Heart left ventricle (tissue), 16 donors: ENCODE measurements at regions not wholly inside any gene's neighbourhood (a gene's known extent, or its start where the extent isn't known, plus 50 kb on each side); places are given as distances from the start of the nearest gene placed in this dataset.

ENCODE experiments used
- ATAC-seq, 4 donors: fragments of 200-7000 bp; cut with Tn5 transposase; one replicate each; pipeline ENCODE4 v1.9.1; 2020 to 2022; ENCODE audit warnings: moderate library complexity in 4 of 4, mild to moderate bottlenecking in 3 of 4, moderate number of reproducible peaks in 1 of 4
- DNase-seq, 5 donors: peaks; one replicate each; pipeline ENCODE4 v3.0.0-alpha.2; 2020
- H3K27ac ChIP-seq, 12 donors: fragments of 200-600 bp; sonication (generic) in 4 of 12; one replicate each; pipeline versions ENCODE4 v1.5.0 to v1.8.0; 2016 to 2022; ENCODE audit warnings: mild to moderate bottlenecking in 2 of 12
- H3K27me3 ChIP-seq, 9 donors: fragments of 200-600 bp; sonication (generic) in 2 of 9; one replicate each; pipeline versions ENCODE4 v1.5.1 to v1.8.0; 2016 to 2022; ENCODE audit warnings: mild to moderate bottlenecking in 3 of 9
- H3K36me3 ChIP-seq, 9 donors: fragments of 200-600 bp; sonication (generic) in 2 of 9; one replicate each; pipeline versions ENCODE4 v1.5.0 to v1.8.0; 2018 to 2022; ENCODE audit warnings: mild to moderate bottlenecking in 2 of 9
- H3K4me1 ChIP-seq, 12 donors: fragments of 200-600 bp; sonication (generic) in 4 of 12; one replicate each; pipeline versions ENCODE4 v1.5.0 to v1.8.0; 2016 to 2022; ENCODE audit warnings: mild to moderate bottlenecking in 3 of 12
- H3K4me3 ChIP-seq, 12 donors: fragments of 200-600 bp; sonication (generic) in 4 of 12; one replicate each; pipeline versions ENCODE4 v1.5.0 to v1.8.0; 2017 to 2022; ENCODE audit warnings: mild to moderate bottlenecking in 9 of 12, moderate library complexity in 4 of 12
- H3K9me3 ChIP-seq, 12 donors: fragments of 200-600 bp; sonication (generic) in 4 of 12; one replicate each; pipeline versions ENCODE4 v1.5.0 to v1.8.0; 2016 to 2022; ENCODE audit warnings: mild to moderate bottlenecking in 1 of 12
- POLR2A ChIP-seq, 2 donors: fragments of 450-650 bp; IDR thresholded peaks; one replicate each; pipeline ENCODE4 v1.6.1; 2017; ENCODE audit warnings: antibody characterized with exemption in 2 of 2, mild to moderate bottlenecking in 2 of 2, moderate library complexity in 2 of 2
- WGBS, 4 donors: extraction: QIAGEN DNeasy Blood & Tissue Kit in 2 of 4; methylation state at CpG; one replicate each; pipeline versions ENCODE4 v1.1.5 to v1.1.7; 2013 to 2018; 5-methylcytosine and 5-hydroxymethylcytosine counted together
- intact Hi-C, 10 donors: fragments of 100-400 bp; cut with DNase I; formaldehyde crosslinking; loops; one replicate each; pipeline versions ENCODE4 v1.11.1 to v1.14.2; 2022
- TF ChIP-seq, protein P1 (sequence below), 12 donors: fragments of 200-600 bp; sonication (generic) in 4 of 12; IDR thresholded peaks; one replicate each; pipeline versions ENCODE4 v1.5.0 to v1.8.0; 2018 to 2022; ENCODE audit warnings: antibody characterized with exemption in 12 of 12, mild to moderate bottlenecking in 5 of 12
- donor health status: ischemic (EF 13 %, LVEDD 7.1; RV severe dilation, severe dysfunction).
- donor health status: healthy with polysubstance abuse.
- donor health status: DM: no; HTN: yes; CAD: no.
- donor health status: DM: no; HTN: no; CAD: no.
- donor health status: ischemic (EF 25% LVEDD 6.9; RV normal size, moderate dysfunction).
- donor health status: ischemic (EF 25% LVEDD 5.7; RV mildly dilated, moderate dysfunction).
- donor health status: healthy.
- donor health status: DM: yes; HTN: yes; CAD: no.
- donor health status: ischemic (EF 35%, LVEDD 5.7; RV mildly dilated, moderate dysfunction).
- donor health status: nonischemic (EF 11% LVEDD 7.7; RV severe dilation, severe dysfunction).
- donor health status: DM: yes; HTN: yes; CAD: no.
- donor health status: PGD.
- donor health status: ischemic (EF 29% LVEDD 5.4; RV normal size, mild dysfunction).
- donor health status: nonischemic (EF 23%, LVEDD 6.1; RV moderate dilation, normal function).

GRCh38 chr6:20028562-20028961 lies 183.7 kb downstream of the MBOAT1 start:
- Histone ChIP-seq H3K36me3 (no peaks in the 10 kb centered on the region), H3K27ac (no peak overlapping the region), H3K9me3 (no peaks in the 10 kb centered on the region), H3K27me3 (peaks cover 0 to 8% (median 0%) of the 10 kb centered on the region in 9 donors), H3K4me1 (no peaks in the 10 kb centered on the region), H3K4me3 (no peak overlapping the region)
- intact Hi-C loops, result no loop called here
- TF ChIP-seq, protein P1, sequence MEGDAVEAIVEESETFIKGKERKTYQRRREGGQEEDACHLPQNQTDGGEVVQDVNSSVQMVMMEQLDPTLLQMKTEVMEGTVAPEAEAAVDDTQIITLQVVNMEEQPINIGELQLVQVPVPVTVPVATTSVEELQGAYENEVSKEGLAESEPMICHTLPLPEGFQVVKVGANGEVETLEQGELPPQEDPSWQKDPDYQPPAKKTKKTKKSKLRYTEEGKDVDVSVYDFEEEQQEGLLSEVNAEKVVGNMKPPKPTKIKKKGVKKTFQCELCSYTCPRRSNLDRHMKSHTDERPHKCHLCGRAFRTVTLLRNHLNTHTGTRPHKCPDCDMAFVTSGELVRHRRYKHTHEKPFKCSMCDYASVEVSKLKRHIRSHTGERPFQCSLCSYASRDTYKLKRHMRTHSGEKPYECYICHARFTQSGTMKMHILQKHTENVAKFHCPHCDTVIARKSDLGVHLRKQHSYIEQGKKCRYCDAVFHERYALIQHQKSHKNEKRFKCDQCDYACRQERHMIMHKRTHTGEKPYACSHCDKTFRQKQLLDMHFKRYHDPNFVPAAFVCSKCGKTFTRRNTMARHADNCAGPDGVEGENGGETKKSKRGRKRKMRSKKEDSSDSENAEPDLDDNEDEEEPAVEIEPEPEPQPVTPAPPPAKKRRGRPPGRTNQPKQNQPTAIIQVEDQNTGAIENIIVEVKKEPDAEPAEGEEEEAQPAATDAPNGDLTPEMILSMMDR (IDR thresholded peaks at IDR 0.05), result no peak
- no peak for TF ChIP-seq POLR2A (IDR thresholded peaks at IDR 0.05)
- DNase-seq (no peak), ATAC-seq (no peak)
- 73 to 83% (median 77%) methylated on average over 4 of the region's 4 CpGs for WGBS, 4 donors

GRCh38 chr6:20029979-20030378 lies 182.3 kb downstream of the MBOAT1 start:
- no peak for ATAC-seq
- Histone ChIP-seq H3K27ac (no peak overlapping the region), H3K36me3 (no peaks in the 10 kb centered on the region), H3K27me3 (peaks cover 0 to 8% (median 0%) of the 10 kb centered on the region in 9 donors), H3K4me3 (no peak overlapping the region), H3K4me1 (no peaks in the 10 kb centered on the region), H3K9me3 (no peaks in the 10 kb centered on the region)
- intact Hi-C loops, result no loop called here
- no peak for DNase-seq
- TF ChIP-seq POLR2A (IDR thresholded peaks at IDR 0.05), result no peak
- 73 to 87% (median 82%) methylated on average over 3 of the region's 3 CpGs for WGBS, 4 donors

DNA sequence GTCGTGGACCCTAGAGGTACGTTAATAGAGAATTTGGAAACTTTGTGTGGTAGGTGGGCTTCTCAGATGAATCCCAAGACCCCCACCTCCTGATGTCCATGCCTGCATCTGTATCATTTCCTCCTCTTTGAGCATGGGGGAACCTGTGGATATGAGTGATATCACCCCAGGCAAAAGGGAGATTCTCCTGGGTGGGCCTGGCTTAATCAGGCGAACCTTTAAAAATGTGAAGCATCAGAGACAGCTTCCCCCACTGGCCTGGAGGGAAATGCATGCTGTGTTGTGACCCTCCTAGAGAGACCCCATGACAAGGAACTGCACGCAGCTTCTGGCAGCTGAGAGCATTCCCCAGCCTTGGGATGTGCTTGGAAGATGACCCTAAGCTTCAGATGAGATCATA lies 180.9 kb downstream of the MBOAT1 start:
- no peak overlapping the region for H3K4me3 ChIP-seq
- 92 to 93% (median 93%) methylated on average over 4 of the region's 4 CpGs for WGBS, 4 donors
- no peak for ATAC-seq
- TF ChIP-seq POLR2A (IDR thresholded peaks at IDR 0.05), result no peak
- TF ChIP-seq, protein P1 (IDR thresholded peaks at IDR 0.05), result no peak
- no peaks in the 10 kb centered on the region for H3K9me3 ChIP-seq
- H3K4me1 ChIP-seq, result no peaks in the 10 kb centered on the region
- H3K36me3 ChIP-seq, result no peaks in the 10 kb centered on the region
- H3K27me3 ChIP-seq, result peaks cover 0 to 8% (median 0%) of the 10 kb centered on the region in 9 donors
- DNase-seq, result no peak
- H3K27ac ChIP-seq, result no peak overlapping the region
- intact Hi-C loops, result no loop called here

DNA sequence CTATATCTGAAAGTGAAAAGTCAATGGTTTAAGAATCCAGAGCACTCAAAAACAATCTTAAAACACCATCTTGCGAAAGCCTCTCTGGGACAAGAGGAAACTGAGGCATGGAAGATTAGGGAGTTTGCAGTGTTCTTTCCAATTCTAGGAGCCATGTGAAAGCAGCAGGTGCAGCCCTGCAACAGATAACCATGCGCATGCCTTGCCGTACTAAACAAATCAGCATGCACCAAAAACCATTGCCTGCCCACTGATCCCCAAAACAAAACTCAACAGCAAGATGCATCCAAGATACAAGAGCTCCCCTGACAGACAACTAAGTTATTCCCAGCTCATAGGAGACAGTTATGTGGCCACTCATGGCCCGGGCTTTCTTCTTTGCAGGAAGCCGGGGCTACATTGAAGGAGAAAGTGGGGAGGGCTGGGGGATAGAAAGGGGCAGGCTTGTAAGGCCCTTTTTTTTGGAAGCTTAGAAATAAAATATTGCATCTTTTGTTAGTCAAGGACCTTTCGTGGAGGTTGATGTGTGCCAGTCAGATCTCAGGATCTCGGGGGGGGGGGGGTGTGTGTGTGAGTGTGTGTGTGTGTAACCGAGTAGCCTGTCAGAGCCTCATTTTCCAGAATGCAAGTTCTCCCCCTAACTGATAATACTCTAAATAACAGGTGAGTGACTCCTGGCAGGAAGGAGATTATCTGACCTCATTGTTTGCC lies 178.4 kb downstream of the MBOAT1 start:
- Histone ChIP-seq H3K4me1 (no peaks in the 10 kb centered on the region), H3K9me3 (no peaks in the 10 kb centered on the region), H3K4me3 (no peak overlapping the region), H3K27ac (no peak overlapping the region), H3K36me3 (no peaks in the 10 kb centered on the region), H3K27me3 (peaks cover 0 to 8% (median 0%) of the 10 kb centered on the region in 9 donors)
- intact Hi-C loops, result no loop called here
- TF ChIP-seq POLR2A (IDR thresholded peaks at IDR 0.05), result no peak
- TF ChIP-seq, protein P1 (IDR thresholded peaks at IDR 0.05), result no peak
- ATAC-seq (no peak), DNase-seq (no peak)
- WGBS, 4 donors, result 69 to 89% (median 79%) methylated on average over 8 of the region's 8 CpGs

DNA sequence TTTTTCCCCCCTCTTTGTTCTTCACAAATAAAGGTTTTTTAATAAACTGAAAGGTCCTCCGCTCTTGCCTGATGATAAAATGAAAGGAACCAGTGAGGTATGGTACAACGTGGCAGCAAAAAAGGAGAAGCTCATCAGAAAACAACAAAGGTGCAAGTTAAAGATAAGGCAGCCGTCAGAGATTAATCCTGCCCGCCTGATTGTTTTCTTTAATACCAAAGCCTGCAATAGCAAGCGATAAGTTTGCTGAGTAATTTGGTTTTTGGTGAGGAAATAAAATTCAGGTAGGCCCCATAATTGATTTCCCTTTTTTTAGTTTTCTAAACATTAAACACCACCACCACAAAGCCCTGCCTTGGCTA lies 177.9 kb downstream of the MBOAT1 start:
- ATAC-seq (no peak), DNase-seq (no peak)
- 50 to 67% (median 58%) methylated on average over 5 of the region's 5 CpGs for WGBS, 4 donors
- Histone ChIP-seq H3K27me3 (peaks cover 0 to 8% (median 0%) of the 10 kb centered on the region in 9 donors), H3K9me3 (no peaks in the 10 kb centered on the region), H3K4me1 (no peaks in the 10 kb centered on the region), H3K27ac (no peak overlapping the region), H3K36me3 (no peaks in the 10 kb centered on the region), H3K4me3 (no peak overlapping the region)
- intact Hi-C loops, result no loop called here
- TF ChIP-seq, protein P1 (IDR thresholded peaks at IDR 0.05), result no peak
- no peak for TF ChIP-seq POLR2A (IDR thresholded peaks at IDR 0.05)
